H9 (cell line): ENCODE measurements at regions not wholly inside any gene's neighbourhood (a gene's known extent, or its start where the extent isn't known, plus 50 kb on each side); places are given as distances from the start of the nearest gene placed in this dataset.

Experiments
- DNase-seq: peaks from one replicate; pipeline ENCODE4 v3.0.0-alpha.2; 2017
- H2AFZ ChIP-seq: one replicate; pipeline ENCODE4 v1.6.1; 2013; ENCODE audit warnings: mild to moderate bottlenecking, low read length, control low read depth, moderate library complexity
- H2AK5ac ChIP-seq: 2 replicates; pipeline ENCODE4 v1.6.1; 2013; ENCODE audit warnings: low read length, control low read depth, mixed read lengths; ENCODE audit not compliant: insufficient read length
- H2BK120ac ChIP-seq: one replicate; pipeline ENCODE4 v1.6.1; 2013; ENCODE audit warnings: low read depth, mild to moderate bottlenecking, low read length, control low read depth, inconsistent platforms; ENCODE audit not compliant: poor library complexity, severe bottlenecking
- H2BK12ac ChIP-seq: 2 replicates; pipeline ENCODE4 v1.6.1; 2013; ENCODE audit warnings: low read length, control low read depth, mixed read lengths, low read depth; ENCODE audit not compliant: insufficient read length
- H2BK15ac ChIP-seq: 2 replicates; pipeline ENCODE4 v1.6.1; 2013; ENCODE audit warnings: low read depth, low read length, control low read depth
- H2BK20ac ChIP-seq: one replicate; pipeline ENCODE4 v1.6.1; 2013; ENCODE audit warnings: low read depth, mild to moderate bottlenecking, low read length, control low read depth, inconsistent platforms; ENCODE audit not compliant: poor library complexity, severe bottlenecking
- H2BK5ac ChIP-seq: 2 replicates; pipeline ENCODE4 v1.6.1; 2013; ENCODE audit warnings: low read length, control low read depth, mixed read lengths; ENCODE audit not compliant: insufficient read length
- H3K14ac ChIP-seq: 2 replicates; pipeline ENCODE4 v1.6.1; 2013; ENCODE audit warnings: low read length, control low read depth; ENCODE audit not compliant: insufficient read depth
- H3K18ac ChIP-seq: 2 replicates; pipeline ENCODE4 v1.6.1; 2013; ENCODE audit warnings: low read depth, mild to moderate bottlenecking, mixed read lengths, low read length, control low read depth; ENCODE audit not compliant: insufficient read length
- H3K23ac ChIP-seq: 2 replicates; pipeline ENCODE4 v1.6.1; 2013; ENCODE audit warnings: low read length, control low read depth, mixed read lengths, low read depth; ENCODE audit not compliant: insufficient read length
- H3K23me2 ChIP-seq: 2 replicates; pipeline ENCODE4 v1.6.1; 2013; ENCODE audit warnings: low read depth, mild to moderate bottlenecking, mixed read lengths, low read length, control low read depth; ENCODE audit not compliant: insufficient read length, poor library complexity, severe bottlenecking
- H3K27ac ChIP-seq: 2 replicates; pipeline ENCODE4 v1.5.1; 2013; ENCODE audit warnings: low read length, control low read depth, mixed read lengths, low read depth; ENCODE audit not compliant: insufficient read length
- H3K27me3 ChIP-seq: 2 replicates; pipeline ENCODE4 v1.6.1; 2013; ENCODE audit warnings: low read length, control low read depth, inconsistent platforms; ENCODE audit not compliant: insufficient read depth
- H3K4ac ChIP-seq: 2 replicates; pipeline ENCODE4 v1.6.1; 2013; ENCODE audit warnings: low read depth, mild to moderate bottlenecking, control low read depth, inconsistent platforms, low read length, moderate library complexity
- H3K4me1 ChIP-seq: 2 replicates; pipeline ENCODE4 v1.6.1; 2013; ENCODE audit warnings: low read length, control low read depth, inconsistent platforms; ENCODE audit not compliant: insufficient read depth
- H3K4me2 ChIP-seq: 2 replicates; pipeline ENCODE4 v1.6.1; 2013; ENCODE audit warnings: low read length, control low read depth, mixed read lengths; ENCODE audit not compliant: insufficient read length, insufficient read depth
- H3K56ac ChIP-seq: 2 replicates; pipeline ENCODE4 v1.6.1; 2013; ENCODE audit warnings: low read depth, mild to moderate bottlenecking, mixed read lengths, low read length, control low read depth; ENCODE audit not compliant: insufficient read length
- H3K79me1 ChIP-seq: 2 replicates; pipeline ENCODE4 v1.6.1; 2013; ENCODE audit warnings: low read depth, mild to moderate bottlenecking, moderate library complexity, low read length, control low read depth, inconsistent platforms; ENCODE audit not compliant: insufficient read depth, poor library complexity, severe bottlenecking
- H3K79me2 ChIP-seq: 2 replicates; pipeline ENCODE4 v1.6.1; 2013; ENCODE audit warnings: low read length, control low read depth, inconsistent platforms; ENCODE audit not compliant: insufficient read depth
- H3K9ac ChIP-seq: 2 replicates; pipeline ENCODE4 v1.6.1; 2013; ENCODE audit warnings: low read length, control low read depth, mixed read lengths; ENCODE audit not compliant: insufficient read length; ENCODE audit errors: extremely low read depth
- H3K9me3 ChIP-seq: one replicate; pipeline ENCODE4 v1.6.1; 2013; ENCODE audit warnings: low read depth, low read length, inconsistent platforms; ENCODE audit not compliant: control insufficient read depth
- H3T11ph ChIP-seq: one replicate; pipeline ENCODE4 v1.6.1; 2013; ENCODE audit warnings: mild to moderate bottlenecking, low read length, control low read depth, inconsistent platforms
- H4K20me1 ChIP-seq: one replicate; pipeline ENCODE4 v1.6.1; 2013; ENCODE audit not compliant: control insufficient read depth, insufficient read length, insufficient read depth
- H4K5ac ChIP-seq: 2 replicates; pipeline ENCODE4 v1.6.1; 2013; ENCODE audit warnings: low read depth, mild to moderate bottlenecking, mixed read lengths, low read length, control low read depth; ENCODE audit not compliant: insufficient read length
- H4K8ac ChIP-seq: replicated peaks from 2 replicates; pipeline ENCODE4 v1.6.1; 2013; ENCODE audit warnings: low read length, control low read depth, mixed read lengths, low read depth; ENCODE audit not compliant: insufficient read length
- H4K91ac ChIP-seq: 2 replicates; pipeline ENCODE4 v1.6.1; 2013; ENCODE audit warnings: low read depth, mild to moderate bottlenecking, moderate library complexity, mixed read lengths, low read length, control low read depth; ENCODE audit not compliant: insufficient read length
- H3K27ac Mint-ChIP-seq, 3 experiments: 2 replicates in 2 of 3; 3 replicates in 1 of 3; pipeline ENCODE4 v1.8.0; 2020 to 2021; ENCODE audit warnings: mixed read lengths in 3 of 3, mild to moderate bottlenecking in 1 of 3, moderate library complexity in 1 of 3
- H3K27me3 Mint-ChIP-seq: 2 replicates; pipeline ENCODE4 v1.8.0; 2021; ENCODE audit warnings: low read depth, mild to moderate bottlenecking, moderate library complexity, mixed read lengths
- H3K36me3 Mint-ChIP-seq, 3 experiments: 2 replicates in 2 of 3; 3 replicates in 1 of 3; pipeline ENCODE4 v1.8.0; 2020 to 2021; ENCODE audit warnings: low read depth in 3 of 3, mixed read lengths in 3 of 3; ENCODE audit not compliant: insufficient read depth in 1 of 3
- H3K4me1 Mint-ChIP-seq, 2 experiments: 2 replicates each; pipeline ENCODE4 v1.8.0; 2020; ENCODE audit warnings: mixed read lengths in 2 of 2
- H3K4me3 Mint-ChIP-seq, 2 experiments: 2 replicates in 1 of 2; 3 replicates in 1 of 2; pipeline ENCODE4 v1.8.0; 2020 to 2021; ENCODE audit warnings: mild to moderate bottlenecking in 2 of 2, mixed read lengths in 2 of 2, moderate library complexity in 1 of 2
- H3K9me3 Mint-ChIP-seq, 2 experiments: 2 replicates in 1 of 2; 3 replicates in 1 of 2; pipeline ENCODE4 v1.8.0; 2020; ENCODE audit warnings: mild to moderate bottlenecking in 2 of 2, mixed read lengths in 2 of 2, moderate library complexity in 1 of 2
- CTCF ChIP-seq: fragments of 200-600 bp; sonication (generic); conservative IDR thresholded peaks from 3 replicates; pipeline ENCODE4 v1.8.0; 2021; ENCODE audit warnings: antibody characterized with exemption, mild to moderate bottlenecking
- WGBS: extraction: QIAGEN DNeasy Blood & Tissue Kit; methylation state at CpG from one replicate; pipeline ENCODE4 v1.1.7; 2013; ENCODE audit warnings: missing lambda C conversion rate, low lambda C conversion rate, mixed read lengths; ENCODE audit not compliant: insufficient read length; ENCODE audit errors: extremely low coverage; 5-methylcytosine and 5-hydroxymethylcytosine counted together

- peaks cover 4 to 9% of the 10 kb centered on the region in 2 experiments; a peak in 3 of 5 replicates for H3K9me3 Mint-ChIP-seq
These were observed 95.9 kb upstream of the COL5A1 start for GRCh38 chr9:134545543-134546245.

More at GRCh38 chr9:134545543-134546245, 95.9 kb upstream of the COL5A1 start:
- H3K18ac ChIP-seq = no peak overlapping the region
- TF ChIP-seq CTCF = no peak
- H2BK15ac ChIP-seq = no peak overlapping the region
- Mint-ChIP-seq H3K27ac (no peak overlapping the region; a peak in 2 of 7 replicates), H3K4me3 (no peak overlapping the region; a peak in 1 of 5 replicates), H3K36me3 (no peaks in the 10 kb centered on the region), H3K4me1 (peaks cover 10 to 23% of the 10 kb centered on the region in 2 experiments), H3K27me3 (peaks cover 4% of the 10 kb centered on the region)
- no peak overlapping the region for H2BK120ac ChIP-seq
- WGBS = no CpG with 5 or more reads among the region's 29 CpGs
- no peak overlapping the region for H4K91ac ChIP-seq
- H3K4ac ChIP-seq = no peak overlapping the region
- no peak for DNase-seq
- H3K23ac ChIP-seq = no peak overlapping the region
- no peaks in the 10 kb centered on the region; the same call in 1 of the 2 replicates for H3K4me1 ChIP-seq
- H2BK5ac ChIP-seq = no peak overlapping the region
- H2AK5ac ChIP-seq = no peak overlapping the region
- H3K9ac ChIP-seq = no peak overlapping the region
- H3T11ph ChIP-seq = no peak overlapping the region
- H4K5ac ChIP-seq = no peak overlapping the region
- no peak overlapping the region for H4K8ac ChIP-seq
- H3K79me2 ChIP-seq = no peaks in the 10 kb centered on the region
- no peaks in the 10 kb centered on the region for H3K9me3 ChIP-seq
- no peaks in the 10 kb centered on the region for H3K79me1 ChIP-seq
- no peak overlapping the region for H3K56ac ChIP-seq
- no peak overlapping the region for H2BK12ac ChIP-seq
- no peak overlapping the region; the same call in 1 of the 2 replicates for H3K14ac ChIP-seq
- H3K4me2 ChIP-seq = no peak overlapping the region
- H4K20me1 ChIP-seq = no peaks in the 10 kb centered on the region
- no peak overlapping the region for H2AFZ ChIP-seq
- H2BK20ac ChIP-seq = no peak overlapping the region
- no peaks in the 10 kb centered on the region for H3K23me2 ChIP-seq
- H3K27me3 ChIP-seq = no peaks in the 10 kb centered on the region
- no peak overlapping the region for H3K27ac ChIP-seq
